ENCODE measurements at regions not wholly inside any gene's neighbourhood (a gene's known extent, or its start where the extent isn't known, plus 50 kb on each side); places are given as distances from the start of the nearest gene placed in this dataset.

- TF ChIP-seq CTCF (IDR thresholded peaks at IDR 0.05) (no peak), POLR2A (IDR thresholded peaks at IDR 0.05) (no peak)
These were observed 395.9 kb downstream of the PREX1 start for GRCh38 chr20:48431653-48432493.
